ENCODE measurements at regions not wholly inside any gene's neighbourhood (a gene's known extent, or its start where the extent isn't known, plus 50 kb on each side); places are given as distances from the start of the nearest gene placed in this dataset.

DNA sequence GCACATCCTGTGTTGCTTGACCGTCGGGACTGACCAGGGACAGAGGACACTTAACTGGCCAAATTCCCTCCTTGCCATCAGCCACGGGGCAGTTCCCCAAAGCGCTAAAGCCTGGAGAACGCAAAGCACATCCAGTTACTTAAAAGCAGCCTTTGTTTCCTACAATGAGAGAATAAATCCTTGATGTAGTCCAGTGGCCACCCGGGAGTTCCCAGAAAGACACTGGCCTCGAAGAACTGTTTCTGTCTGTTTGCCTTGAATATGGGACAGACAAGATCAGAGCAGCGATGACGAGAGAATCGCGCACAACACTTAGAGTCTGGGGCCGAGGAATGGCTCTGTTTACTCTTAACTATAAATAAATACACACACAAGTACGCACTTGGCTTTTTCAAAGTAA lies 102.2 kb downstream of the TNFAIP2 start:
- no peaks in the 10 kb centered on the region for H3K9me3 Mint-ChIP-seq
- TF ChIP-seq ZNF331 (CRISPR knock-in tag; IDR thresholded peaks at IDR 0.05; ENCODE audit: low read depth) (no peak), EZH2 (IDR thresholded peaks at IDR 0.05; ENCODE audit: low read depth, unreplicated experiment) (no peak), CREB1 (CRISPR knock-in tag; IDR thresholded peaks at IDR 0.05; ENCODE audit: low read depth) (no peak), NANOG (IDR thresholded peaks at IDR 0.05; ENCODE audit: borderline replicate concordance) (no peak), STAT1 (IDR thresholded peaks at IDR 0.05; ENCODE audit: unreplicated experiment) (no peak), ZNF114 (CRISPR knock-in tag; IDR thresholded peaks at IDR 0.05) (no peak), POLR2AphosphoS5 (IDR thresholded peaks at IDR 0.05; ENCODE audit: low read depth) (no peak), JUNB (IDR thresholded peaks at IDR 0.05; ENCODE audit: unreplicated experiment) (no peak), EZH2phosphoT487 (IDR thresholded peaks at IDR 0.05; ENCODE audit: unreplicated experiment) (no peak)
- TF ChIP-seq, protein P1, sequence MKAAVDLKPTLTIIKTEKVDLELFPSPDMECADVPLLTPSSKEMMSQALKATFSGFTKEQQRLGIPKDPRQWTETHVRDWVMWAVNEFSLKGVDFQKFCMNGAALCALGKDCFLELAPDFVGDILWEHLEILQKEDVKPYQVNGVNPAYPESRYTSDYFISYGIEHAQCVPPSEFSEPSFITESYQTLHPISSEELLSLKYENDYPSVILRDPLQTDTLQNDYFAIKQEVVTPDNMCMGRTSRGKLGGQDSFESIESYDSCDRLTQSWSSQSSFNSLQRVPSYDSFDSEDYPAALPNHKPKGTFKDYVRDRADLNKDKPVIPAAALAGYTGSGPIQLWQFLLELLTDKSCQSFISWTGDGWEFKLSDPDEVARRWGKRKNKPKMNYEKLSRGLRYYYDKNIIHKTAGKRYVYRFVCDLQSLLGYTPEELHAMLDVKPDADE (IDR thresholded peaks at IDR 0.05) = no peak
- TF ChIP-seq, protein P2, sequence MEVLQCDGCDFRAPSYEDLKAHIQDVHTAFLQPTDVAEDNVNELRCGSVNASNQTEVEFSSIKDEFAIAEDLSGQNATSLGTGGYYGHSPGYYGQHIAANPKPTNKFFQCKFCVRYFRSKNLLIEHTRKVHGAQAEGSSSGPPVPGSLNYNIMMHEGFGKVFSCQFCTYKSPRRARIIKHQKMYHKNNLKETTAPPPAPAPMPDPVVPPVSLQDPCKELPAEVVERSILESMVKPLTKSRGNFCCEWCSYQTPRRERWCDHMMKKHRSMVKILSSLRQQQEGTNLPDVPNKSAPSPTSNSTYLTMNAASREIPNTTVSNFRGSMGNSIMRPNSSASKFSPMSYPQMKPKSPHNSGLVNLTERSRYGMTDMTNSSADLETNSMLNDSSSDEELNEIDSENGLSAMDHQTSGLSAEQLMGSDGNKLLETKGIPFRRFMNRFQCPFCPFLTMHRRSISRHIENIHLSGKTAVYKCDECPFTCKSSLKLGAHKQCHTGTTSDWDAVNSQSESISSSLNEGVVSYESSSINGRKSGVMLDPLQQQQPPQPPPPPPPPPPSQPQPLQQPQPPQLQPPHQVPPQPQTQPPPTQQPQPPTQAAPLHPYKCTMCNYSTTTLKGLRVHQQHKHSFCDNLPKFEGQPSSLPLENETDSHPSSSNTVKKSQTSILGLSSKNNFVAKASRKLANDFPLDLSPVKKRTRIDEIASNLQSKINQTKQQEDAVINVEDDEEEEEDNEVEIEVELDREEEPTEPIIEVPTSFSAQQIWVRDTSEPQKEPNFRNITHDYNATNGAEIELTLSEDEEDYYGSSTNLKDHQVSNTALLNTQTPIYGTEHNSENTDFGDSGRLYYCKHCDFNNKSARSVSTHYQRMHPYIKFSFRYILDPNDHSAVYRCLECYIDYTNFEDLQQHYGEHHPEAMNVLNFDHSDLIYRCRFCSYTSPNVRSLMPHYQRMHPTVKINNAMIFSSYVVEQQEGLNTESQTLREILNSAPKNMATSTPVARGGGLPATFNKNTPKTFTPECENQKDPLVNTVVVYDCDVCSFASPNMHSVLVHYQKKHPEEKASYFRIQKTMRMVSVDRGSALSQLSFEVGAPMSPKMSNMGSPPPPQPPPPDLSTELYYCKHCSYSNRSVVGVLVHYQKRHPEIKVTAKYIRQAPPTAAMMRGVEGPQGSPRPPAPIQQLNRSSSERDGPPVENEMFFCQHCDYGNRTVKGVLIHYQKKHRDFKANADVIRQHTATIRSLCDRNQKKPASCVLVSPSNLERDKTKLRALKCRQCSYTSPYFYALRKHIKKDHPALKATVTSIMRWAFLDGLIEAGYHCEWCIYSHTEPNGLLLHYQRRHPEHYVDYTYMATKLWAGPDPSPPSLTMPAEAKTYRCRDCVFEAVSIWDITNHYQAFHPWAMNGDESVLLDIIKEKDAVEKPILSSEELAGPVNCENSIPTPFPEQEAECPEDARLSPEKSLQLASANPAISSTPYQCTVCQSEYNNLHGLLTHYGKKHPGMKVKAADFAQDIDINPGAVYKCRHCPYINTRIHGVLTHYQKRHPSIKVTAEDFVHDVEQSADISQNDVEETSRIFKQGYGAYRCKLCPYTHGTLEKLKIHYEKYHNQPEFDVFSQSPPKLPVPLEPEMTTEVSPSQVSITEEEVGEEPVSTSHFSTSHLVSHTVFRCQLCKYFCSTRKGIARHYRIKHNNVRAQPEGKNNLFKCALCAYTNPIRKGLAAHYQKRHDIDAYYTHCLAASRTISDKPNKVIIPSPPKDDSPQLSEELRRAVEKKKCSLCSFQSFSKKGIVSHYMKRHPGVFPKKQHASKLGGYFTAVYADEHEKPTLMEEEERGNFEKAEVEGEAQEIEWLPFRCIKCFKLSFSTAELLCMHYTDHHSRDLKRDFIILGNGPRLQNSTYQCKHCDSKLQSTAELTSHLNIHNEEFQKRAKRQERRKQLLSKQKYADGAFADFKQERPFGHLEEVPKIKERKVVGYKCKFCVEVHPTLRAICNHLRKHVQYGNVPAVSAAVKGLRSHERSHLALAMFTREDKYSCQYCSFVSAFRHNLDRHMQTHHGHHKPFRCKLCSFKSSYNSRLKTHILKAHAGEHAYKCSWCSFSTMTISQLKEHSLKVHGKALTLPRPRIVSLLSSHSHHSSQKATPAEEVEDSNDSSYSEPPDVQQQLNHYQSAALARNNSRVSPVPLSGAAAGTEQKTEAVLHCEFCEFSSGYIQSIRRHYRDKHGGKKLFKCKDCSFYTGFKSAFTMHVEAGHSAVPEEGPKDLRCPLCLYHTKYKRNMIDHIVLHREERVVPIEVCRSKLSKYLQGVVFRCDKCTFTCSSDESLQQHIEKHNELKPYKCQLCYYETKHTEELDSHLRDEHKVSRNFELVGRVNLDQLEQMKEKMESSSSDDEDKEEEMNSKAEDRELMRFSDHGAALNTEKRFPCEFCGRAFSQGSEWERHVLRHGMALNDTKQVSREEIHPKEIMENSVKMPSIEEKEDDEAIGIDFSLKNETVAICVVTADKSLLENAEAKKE (CRISPR knock-in tag; IDR thresholded peaks at IDR 0.05) = no peak
- TF ChIP-seq, protein P3, sequence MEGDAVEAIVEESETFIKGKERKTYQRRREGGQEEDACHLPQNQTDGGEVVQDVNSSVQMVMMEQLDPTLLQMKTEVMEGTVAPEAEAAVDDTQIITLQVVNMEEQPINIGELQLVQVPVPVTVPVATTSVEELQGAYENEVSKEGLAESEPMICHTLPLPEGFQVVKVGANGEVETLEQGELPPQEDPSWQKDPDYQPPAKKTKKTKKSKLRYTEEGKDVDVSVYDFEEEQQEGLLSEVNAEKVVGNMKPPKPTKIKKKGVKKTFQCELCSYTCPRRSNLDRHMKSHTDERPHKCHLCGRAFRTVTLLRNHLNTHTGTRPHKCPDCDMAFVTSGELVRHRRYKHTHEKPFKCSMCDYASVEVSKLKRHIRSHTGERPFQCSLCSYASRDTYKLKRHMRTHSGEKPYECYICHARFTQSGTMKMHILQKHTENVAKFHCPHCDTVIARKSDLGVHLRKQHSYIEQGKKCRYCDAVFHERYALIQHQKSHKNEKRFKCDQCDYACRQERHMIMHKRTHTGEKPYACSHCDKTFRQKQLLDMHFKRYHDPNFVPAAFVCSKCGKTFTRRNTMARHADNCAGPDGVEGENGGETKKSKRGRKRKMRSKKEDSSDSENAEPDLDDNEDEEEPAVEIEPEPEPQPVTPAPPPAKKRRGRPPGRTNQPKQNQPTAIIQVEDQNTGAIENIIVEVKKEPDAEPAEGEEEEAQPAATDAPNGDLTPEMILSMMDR (conservative IDR thresholded peaks at IDR 0.05; ENCODE audit: low read depth in 2 of 2) = no peak
- TF ChIP-seq, protein P4, sequence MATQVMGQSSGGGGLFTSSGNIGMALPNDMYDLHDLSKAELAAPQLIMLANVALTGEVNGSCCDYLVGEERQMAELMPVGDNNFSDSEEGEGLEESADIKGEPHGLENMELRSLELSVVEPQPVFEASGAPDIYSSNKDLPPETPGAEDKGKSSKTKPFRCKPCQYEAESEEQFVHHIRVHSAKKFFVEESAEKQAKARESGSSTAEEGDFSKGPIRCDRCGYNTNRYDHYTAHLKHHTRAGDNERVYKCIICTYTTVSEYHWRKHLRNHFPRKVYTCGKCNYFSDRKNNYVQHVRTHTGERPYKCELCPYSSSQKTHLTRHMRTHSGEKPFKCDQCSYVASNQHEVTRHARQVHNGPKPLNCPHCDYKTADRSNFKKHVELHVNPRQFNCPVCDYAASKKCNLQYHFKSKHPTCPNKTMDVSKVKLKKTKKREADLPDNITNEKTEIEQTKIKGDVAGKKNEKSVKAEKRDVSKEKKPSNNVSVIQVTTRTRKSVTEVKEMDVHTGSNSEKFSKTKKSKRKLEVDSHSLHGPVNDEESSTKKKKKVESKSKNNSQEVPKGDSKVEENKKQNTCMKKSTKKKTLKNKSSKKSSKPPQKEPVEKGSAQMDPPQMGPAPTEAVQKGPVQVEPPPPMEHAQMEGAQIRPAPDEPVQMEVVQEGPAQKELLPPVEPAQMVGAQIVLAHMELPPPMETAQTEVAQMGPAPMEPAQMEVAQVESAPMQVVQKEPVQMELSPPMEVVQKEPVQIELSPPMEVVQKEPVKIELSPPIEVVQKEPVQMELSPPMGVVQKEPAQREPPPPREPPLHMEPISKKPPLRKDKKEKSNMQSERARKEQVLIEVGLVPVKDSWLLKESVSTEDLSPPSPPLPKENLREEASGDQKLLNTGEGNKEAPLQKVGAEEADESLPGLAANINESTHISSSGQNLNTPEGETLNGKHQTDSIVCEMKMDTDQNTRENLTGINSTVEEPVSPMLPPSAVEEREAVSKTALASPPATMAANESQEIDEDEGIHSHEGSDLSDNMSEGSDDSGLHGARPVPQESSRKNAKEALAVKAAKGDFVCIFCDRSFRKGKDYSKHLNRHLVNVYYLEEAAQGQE (IDR thresholded peaks at IDR 0.05; ENCODE audit: unreplicated experiment) = no peak
- H3K4me2 ChIP-seq = no peak overlapping the region
- peaks cover 18% of the 10 kb centered on the region for H3K4me1 Mint-ChIP-seq
- ATAC-seq (no peak), DNase-seq (ENCODE audit: low spot score) (no peak)
- H3K79me2 ChIP-seq (replicated peaks; ENCODE audit: insufficient read depth) = no peaks in the 10 kb centered on the region
- H3K4me3 Mint-ChIP-seq = no peak overlapping the region
- peaks cover 21% of the 10 kb centered on the region for H3K27me3 Mint-ChIP-seq (ENCODE audit: insufficient read depth, low read depth, poor library complexity)
- H3K36me3 Mint-ChIP-seq (ENCODE audit: low read depth) = no peaks in the 10 kb centered on the region
- no peak overlapping the region for H3K4me3 ChIP-seq
- no peak overlapping the region for H3K27ac ChIP-seq (ENCODE audit: low read depth)
- H3F3A ChIP-seq (replicated peaks; ENCODE audit: low read depth) = 0 out of 2 replicates have a peak, but pooled peaks cover 4% of the 10 kb centered on the region
- peak overlapping the region; percentile 23; the same call in 1 of the 2 replicates for H2AFZ ChIP-seq
- no peak overlapping the region for H3K27ac Mint-ChIP-seq
- H3K36me3 ChIP-seq (ENCODE audit: insufficient read depth) = no peaks in the 10 kb centered on the region
- H3K4me1 ChIP-seq (ENCODE audit: insufficient read depth) = peaks cover 7% of the 10 kb centered on the region; the same call in 1 of the 2 replicates
- H4K20me1 ChIP-seq (replicated peaks; ENCODE audit: insufficient read depth) = no peaks in the 10 kb centered on the region
- no peaks in the 10 kb centered on the region for H3K9me2 ChIP-seq (ENCODE audit: insufficient read depth)
- H3K27me3 ChIP-seq (ENCODE audit: insufficient read depth) = peaks cover 21% of the 10 kb centered on the region

Data from GM23338 (cell line).